ENCODE measurements at regions not wholly inside any gene's neighbourhood (a gene's known extent, or its start where the extent isn't known, plus 50 kb on each side); places are given as distances from the start of the nearest gene placed in this dataset.
A peak's percentile ranks its signal among the peaks of the same experiment; 100 is the strongest.

GRCh38 chr10:113326160-113327111, 226.4 kb upstream of the HABP2 start:
- DNase-seq (ENCODE audit: low spot score): peak; percentile 86

- DNase-seq (ENCODE audit: low spot score): peak; percentile 18
Measured at GRCh38 chr10:113329121-113329596, 223.7 kb upstream of the HABP2 start.

- no peak for DNase-seq (ENCODE audit: low spot score)
Measured at GRCh38 chr10:113331961-113332360, 220.9 kb upstream of the HABP2 start.

GRCh38 chr10:113333313-113333712, 219.5 kb upstream of the HABP2 start:
- no peak for DNase-seq (ENCODE audit: low spot score)

GRCh38 chr10:113335592-113335991, 217.3 kb upstream of the HABP2 start:
- DNase-seq (ENCODE audit: low spot score): no peak

GRCh38 chr10:113336549-113337130, 216.2 kb upstream of the HABP2 start:
- DNase-seq (ENCODE audit: low spot score): no peak

GRCh38 chr10:113337142-113337541, 215.7 kb upstream of the HABP2 start:
- no peak for DNase-seq (ENCODE audit: low spot score)

- no peak for DNase-seq (ENCODE audit: low spot score)
Measured at GRCh38 chr10:113339121-113339520, 213.7 kb upstream of the HABP2 start.

- DNase-seq (ENCODE audit: low spot score): no peak
Measured at GRCh38 chr10:113340282-113340681, 212.6 kb upstream of the HABP2 start.

- no peak for DNase-seq (ENCODE audit: low spot score)
Measured at GRCh38 chr10:113341138-113341537, 211.7 kb upstream of the HABP2 start.

GRCh38 chr10:113345826-113346624, 206.8 kb upstream of the HABP2 start:
- DNase-seq (ENCODE audit: low spot score): no peak

- DNase-seq (ENCODE audit: low spot score): no peak
Measured at GRCh38 chr10:113347508-113347907, 205.3 kb upstream of the HABP2 start.

- DNase-seq (ENCODE audit: low spot score): no peak
Measured at GRCh38 chr10:113348694-113349093, 204.2 kb upstream of the HABP2 start.

GRCh38 chr10:113350311-113351040, 202.4 kb upstream of the HABP2 start:
- no peak for DNase-seq (ENCODE audit: low spot score)

GRCh38 chr10:113354711-113355110, 198.1 kb upstream of the HABP2 start:
- no peak for DNase-seq (ENCODE audit: low spot score)

GRCh38 chr10:113356794-113357680, 195.8 kb upstream of the HABP2 start:
- no peak for DNase-seq (ENCODE audit: low spot score)

GRCh38 chr10:113357681-113358300, 195.1 kb upstream of the HABP2 start:
- DNase-seq (ENCODE audit: low spot score): no peak

- no peak for DNase-seq (ENCODE audit: low spot score)
Measured at GRCh38 chr10:113359655-113360054, 193.2 kb upstream of the HABP2 start.

GRCh38 chr10:113360870-113361269, 192.0 kb upstream of the HABP2 start:
- DNase-seq (ENCODE audit: low spot score): no peak

- peak; percentile 42 for DNase-seq (ENCODE audit: low spot score)
Measured at GRCh38 chr10:113362645-113363091, 190.2 kb upstream of the HABP2 start.

All from H4 (cell line).